ENCODE measurements at regions not wholly inside any gene's neighbourhood (a gene's known extent, or its start where the extent isn't known, plus 50 kb on each side); places are given as distances from the start of the nearest gene placed in this dataset.
"Not testable (repeated sequence)": the region's sequence is repeated elsewhere in the genome, so short reads cannot be mapped to it uniquely, and the experiment has no call there.

DNA sequence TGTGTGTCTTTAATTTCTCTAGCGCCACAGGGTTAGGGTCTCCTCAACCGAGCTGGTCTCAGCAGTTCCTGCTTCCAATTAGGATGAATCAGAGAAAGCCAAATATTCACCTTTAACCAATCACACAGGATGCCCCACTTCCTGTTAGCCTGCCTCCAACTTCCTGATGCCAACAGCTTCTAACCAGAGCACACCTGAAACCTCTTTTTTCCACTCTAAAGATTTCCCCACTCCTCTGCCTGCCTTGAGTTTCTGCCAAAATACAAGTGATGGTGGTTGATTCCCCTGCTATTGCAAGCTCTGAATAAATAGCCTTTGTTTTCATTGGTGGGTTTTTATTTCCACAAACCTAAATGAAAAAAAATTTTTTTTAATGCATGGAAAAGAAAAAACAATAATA is 144.7 kb upstream of the UST start:
- DNase-seq (ENCODE audit: low spot score) = no peak

DNA sequence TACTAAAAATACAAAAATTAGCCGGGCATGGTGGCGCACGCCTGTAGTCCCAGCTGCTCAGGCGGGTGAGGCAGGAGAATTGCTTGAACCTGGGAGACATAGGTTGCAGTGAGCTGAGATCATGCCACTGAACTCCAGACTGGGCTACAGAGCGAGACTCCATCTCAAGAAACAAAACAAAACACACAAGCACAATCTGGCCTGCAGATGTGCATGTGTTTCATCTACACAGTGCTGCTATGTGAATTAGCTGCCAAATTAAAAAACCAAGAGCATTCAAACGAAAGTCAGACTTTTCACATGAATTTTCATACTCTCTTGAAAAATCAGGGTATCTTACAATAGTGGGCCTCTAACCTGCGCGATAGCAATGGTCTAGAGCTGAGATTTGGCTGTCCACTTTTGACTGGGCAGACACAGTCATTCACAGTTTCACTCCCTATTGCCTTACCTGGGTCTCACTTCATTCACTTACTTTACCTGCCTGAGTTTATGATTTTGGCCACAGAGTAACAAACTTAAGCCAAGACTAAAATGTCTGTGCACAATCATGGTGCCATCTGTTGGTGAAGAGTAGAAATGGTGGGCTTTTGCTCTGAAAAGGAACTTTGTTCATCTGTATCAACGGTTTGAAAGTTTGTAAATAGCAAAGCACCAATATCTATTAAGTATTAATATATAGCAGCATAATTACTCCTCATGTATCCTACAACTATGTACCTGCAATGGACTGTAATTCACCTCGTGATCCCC is 138.5 kb upstream of the UST start:
- peak; percentile 38 for DNase-seq (ENCODE audit: low spot score)

DNA sequence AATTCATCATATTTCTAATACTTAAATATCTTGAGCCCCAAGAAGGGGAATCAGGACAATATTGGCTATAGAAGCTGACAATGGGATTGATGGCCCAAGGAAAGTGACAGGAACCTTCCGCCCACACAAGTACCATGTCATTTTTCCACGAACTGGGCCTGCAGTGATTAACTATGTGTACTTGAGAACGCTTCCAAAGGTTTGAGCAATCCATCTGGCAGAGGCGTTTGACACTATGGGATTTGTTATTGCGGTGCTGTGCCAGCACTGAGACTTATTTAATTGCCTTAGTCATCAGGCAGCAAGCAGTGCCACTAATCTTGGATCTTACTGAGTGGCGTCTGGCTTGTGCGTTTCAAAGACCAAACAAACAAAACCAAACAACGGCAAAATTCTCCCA is 135.6 kb upstream of the UST start:
- peak; percentile 39 for DNase-seq (ENCODE audit: low spot score)

DNA sequence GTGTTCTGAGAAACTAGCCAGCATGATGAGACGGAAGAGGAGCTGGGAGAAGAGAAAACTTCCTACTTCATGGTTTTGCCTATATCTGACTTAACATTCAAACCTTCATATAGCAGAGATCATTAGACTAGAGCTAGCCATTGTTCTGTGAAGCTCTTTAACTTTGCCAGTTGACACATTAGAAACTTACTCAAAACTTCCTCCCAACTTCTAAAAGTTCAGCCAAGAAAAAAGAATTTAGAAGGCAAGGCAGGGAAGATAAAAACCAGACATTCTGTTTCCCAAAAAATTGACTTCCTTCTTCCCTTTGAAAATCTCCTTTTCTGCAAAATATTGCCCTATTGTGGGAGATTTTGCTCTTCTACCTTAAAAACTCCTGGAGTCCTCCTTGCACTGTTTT is 134.8 kb upstream of the UST start:
- DNase-seq (ENCODE audit: low spot score) = no peak

DNA sequence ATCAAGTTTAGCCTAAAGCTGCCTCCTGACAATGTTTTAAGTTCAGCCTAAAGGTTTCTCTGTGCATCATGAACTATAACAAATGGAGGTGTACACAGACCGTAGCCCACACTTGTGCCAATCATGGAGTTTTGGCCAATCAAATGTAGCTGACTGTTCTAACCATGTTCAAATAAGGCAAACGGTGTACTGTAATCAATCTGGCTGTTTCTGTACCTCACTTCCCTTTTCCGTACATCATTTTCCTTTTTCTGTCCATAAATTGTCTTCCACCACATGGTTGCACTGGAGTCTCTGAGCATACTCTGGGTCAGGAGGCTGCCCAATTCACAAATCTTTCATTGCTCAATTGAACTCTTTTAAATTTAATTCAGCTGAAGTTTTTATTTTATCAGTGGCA is 132.2 kb upstream of the UST start:
- no peak for DNase-seq (ENCODE audit: low spot score)

DNA sequence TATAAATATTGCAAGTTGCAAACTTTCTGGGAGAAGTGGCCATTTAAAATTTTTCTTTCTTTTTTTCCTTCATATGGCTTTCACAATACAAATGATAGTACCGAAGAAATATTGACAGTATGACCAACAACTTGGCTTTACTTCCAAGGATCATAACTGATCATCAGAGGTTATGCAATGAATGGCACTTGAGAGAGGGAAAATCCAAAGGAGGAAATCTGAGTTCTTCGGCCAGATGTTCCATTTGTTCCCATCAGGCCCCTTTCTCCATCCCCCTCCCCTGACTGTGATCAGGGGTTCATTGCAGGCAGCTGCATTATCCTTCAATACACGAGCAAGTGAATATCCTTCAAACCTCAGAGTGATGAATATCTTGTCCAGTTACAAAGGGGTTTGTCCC is 130.0 kb upstream of the UST start:
- no peak for DNase-seq (ENCODE audit: low spot score)

DNA sequence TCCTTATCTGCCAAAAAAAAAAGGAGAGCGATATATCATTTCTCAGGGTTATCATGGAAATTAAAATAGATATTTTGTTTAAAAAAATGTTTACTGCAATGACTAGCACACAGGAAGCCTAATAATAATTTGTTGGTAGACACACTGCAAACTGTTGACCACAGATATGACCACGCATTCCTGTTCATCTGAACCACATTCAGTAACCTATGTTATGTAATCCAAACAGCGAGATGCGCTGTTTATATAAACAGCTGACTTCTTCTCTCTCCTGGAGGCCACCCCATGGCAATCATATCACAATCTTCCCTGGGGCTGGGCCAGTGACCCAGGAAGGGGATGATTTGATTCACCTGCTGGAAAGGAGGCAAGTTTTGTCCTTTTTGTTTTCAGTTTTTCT is 129.3 kb upstream of the UST start:
- DNase-seq (ENCODE audit: low spot score) = no peak

DNA sequence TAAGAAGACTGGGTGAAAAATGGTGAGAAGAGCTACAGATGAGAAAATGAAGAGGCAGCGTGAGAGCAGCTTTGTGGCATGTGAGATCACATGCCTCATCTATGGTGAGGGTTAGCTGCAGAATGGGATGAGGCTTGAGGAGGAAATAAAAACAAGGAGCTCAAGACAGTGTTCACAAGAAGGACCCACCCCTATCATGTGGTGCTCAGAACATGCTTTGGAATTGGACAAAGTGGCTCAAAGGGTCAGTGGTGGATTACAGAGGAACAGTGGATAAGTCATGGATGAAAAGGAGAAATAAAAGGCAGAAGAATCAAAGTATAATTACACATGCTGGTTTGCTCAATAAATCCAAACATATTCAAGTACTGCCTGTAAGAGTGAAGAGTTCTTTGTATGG is 126.9 kb upstream of the UST start:
- DNase-seq (ENCODE audit: low spot score) = no peak

DNA sequence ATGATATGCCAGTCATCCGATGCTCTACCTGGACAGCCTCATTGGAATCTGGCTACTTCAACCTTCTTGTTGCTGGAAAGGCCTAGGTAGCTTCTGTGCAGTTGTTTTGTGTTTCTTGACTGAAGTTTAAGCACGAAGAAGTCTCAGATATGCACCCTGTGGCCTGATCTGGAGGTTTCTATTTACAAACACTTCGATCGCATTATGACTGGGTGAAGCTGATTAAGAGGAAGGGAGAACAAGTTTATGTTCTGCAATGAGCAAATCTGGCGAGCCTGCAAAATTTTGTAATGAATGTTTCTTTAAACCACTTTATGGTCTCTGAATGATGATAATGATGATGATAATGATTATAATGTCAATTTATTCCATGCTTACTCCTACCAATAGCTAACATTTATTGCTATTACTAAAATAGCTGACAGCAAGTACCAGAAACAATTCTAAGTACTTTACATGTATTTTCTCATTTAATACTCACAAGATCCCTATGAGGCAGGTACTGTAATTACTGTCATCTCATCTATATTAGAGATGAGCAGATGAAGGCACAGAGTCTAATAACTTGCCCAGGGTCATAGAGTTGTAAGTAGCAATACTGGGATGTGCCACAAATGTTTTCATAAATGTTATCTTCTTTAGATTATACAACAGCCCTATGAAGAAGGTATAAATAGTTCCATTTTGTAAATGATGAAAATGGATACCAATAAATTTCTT is 126.1 kb upstream of the UST start:
- DNase-seq (ENCODE audit: low spot score) = no peak

DNA sequence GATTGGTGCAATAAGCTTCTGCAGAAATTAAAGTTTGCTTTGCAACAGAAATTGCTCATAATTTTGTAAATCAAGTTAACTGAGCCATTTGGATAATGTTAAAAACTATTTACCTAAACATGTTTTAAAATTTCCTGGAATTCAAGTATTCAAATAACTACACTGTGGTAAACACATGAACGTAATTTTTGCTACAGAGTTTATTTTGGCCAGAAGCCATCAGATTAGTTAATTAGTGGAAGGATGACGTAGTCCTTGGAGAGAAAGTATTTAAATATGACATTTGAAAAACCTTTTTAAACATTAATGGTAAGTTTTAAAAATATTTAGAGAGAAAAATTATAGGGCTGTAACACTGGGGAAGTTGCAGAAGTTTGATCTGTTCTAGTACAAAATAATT is 121.2 kb upstream of the UST start:
- no peak for DNase-seq (ENCODE audit: low spot score)

DNA sequence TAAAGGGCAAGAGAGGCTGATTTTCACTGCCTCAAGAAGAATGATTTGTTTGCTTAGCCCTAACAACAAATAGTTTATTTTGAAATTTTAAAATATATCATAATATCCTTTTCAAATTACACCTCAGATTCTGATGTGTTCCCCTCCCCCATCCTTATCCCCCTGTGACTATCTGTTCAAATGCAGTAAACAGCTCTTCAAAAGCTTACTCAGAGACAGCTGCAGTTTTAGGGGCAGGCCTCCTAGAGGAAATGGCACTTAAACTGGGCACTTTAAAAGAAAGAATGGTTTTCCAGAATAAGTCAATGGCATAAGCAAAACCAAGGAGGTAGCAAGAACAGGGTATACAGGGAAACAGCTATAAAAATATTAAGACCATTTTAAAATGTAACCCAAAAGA is 118.6 kb upstream of the UST start:
- DNase-seq (ENCODE audit: low spot score) = no peak

DNA sequence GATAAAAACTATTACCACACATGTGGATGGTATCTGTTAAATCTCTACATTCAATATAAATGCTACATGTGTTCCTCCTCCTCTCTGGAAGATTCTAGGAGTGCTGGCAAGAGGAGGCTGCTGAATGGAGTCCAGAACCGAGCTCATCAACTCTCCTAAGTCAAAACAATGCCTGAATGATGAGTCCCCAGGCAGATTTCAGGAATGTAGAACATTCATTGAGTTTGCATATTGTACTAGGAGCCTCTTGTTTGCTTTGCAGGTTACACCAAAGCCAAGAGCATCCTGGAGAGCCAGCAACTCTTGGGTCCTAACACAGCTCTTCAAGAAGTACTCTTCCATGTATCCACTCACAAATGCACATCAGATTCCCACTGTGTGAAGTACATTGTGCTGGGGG is 117.6 kb upstream of the UST start:
- no peak for DNase-seq (ENCODE audit: low spot score)

DNA sequence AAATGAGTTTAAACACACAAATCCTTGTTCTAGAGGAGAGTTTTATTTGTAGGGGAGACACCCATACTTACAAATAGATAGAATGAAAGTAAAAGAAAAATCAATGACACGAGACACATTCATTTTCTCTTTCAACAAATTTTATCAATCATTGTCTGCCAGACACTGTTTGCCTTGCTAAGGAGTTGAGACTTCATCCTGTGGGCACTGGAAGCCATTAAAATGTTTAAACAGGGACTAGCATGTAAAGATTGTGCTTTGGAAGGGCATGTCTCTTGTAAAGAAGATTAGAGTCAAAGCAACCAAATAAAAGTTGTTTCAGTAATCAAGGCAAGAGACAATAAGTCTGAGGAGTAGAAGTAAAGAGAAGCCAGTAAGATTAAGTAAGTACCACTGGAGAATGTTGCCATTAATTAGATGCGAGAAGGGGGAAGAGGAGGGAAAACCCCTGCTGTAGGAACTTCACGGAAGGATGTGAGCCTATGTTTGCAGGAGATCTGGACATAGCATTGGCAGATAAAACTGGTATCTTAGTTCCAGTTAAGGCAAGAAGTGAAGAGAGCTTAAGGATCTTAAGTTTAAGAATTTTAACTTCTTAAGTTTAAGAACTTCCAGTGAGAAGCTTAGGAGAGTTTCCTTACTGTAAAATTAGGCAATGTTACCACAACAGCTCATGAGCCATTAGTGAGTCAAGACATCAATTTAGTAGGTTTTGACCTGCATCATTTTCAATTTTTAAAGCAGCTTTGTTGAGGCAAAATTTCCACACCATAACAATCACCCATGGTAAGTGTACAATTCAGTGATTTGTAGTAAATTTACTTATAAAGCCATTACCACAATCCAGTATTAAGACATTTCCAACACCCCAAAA is 117.0 kb upstream of the UST start:
- no peak for DNase-seq (ENCODE audit: low spot score)

DNA sequence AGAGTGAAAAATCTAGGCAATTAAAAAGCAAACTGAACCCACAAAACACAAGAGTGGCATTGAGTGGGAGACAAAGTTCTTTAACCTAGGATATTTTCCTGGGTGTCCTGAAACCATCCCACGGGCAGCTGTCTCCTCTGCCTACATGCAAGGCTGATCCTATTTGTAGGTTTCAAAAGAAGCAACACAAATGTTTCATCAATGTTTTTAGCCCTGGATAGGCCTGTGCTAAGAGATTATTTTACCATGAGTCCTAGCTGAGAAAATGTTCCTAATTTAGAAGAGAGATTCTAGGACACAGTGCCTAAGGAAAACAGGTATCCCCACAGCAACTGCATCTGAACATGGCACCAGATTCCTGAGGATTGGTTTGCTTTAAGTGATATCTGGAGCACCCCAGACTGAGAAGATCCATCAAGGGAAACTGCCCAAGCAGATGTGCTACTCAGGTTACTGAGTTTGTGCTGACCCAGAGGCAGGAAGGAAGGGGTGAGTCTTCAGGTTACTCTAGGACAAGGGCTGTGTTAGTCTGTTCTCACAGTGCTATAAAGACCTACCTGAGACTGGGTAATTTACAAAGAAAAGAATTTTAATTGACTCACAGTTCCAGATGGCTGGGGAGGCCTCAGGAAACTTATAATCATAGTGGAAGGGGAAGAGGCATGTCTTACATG is 111.6 kb upstream of the UST start:
- DNase-seq (ENCODE audit: low spot score) = no peak

DNA sequence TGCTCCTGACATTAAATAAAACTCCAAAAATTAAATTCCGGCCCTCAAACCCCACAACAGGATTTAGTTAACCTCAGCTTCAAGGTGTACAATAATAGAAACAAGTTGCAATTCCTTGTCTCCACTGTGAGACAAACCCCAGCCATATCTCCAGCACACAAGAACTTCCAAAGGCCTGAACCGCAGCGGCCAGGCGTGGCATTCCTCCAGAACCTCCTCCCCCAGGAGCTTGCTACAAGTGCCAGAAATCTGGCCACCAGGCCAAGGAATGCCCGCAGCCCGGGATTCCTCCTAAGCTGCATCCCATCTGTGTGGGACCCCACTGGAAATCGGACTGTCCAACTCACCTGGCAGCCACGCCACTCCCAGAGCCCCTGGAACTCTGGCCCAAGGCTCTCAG is 105.0 kb upstream of the UST start:
- DNase-seq (ENCODE audit: low spot score) = not testable (repeated sequence)

DNA sequence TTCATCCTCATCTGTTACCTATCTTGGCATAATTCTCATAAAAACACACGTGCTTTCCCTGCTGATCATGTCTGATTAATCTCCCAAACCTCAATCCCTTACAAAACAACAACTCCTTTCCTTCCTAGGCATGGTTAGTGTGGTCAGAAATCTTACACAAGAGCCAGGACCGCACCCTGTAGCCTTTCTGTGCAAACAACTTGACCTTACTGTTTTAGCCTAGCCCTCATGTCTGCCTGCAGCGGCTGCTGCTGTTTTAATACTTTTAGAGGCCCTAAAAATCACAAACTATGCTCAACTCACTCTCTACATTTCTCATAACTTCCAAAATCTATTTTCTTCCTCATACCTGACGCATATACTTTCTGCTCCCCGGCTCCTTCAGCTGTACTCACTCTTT is 103.6 kb upstream of the UST start:
- DNase-seq (ENCODE audit: low spot score) = not testable (repeated sequence)

DNA sequence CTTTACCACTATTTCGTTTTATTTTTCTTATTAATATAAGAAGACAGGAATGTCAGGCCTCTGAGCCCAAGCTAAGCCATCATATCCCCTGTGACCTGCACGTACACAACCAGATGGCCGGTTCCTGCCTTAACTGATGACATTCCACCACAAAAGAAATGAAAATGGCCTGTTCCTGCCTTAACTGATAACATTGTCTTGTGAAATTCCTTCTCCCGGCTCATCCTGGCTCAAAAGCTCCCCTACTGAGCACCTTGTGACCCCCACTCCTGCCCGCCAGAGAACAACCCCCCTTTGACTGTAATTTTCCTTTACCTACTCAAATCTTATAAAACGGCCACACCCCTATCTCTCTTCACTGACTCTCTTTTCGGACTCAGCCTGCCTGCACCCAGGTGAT is 101.8 kb upstream of the UST start:
- not testable (repeated sequence) for DNase-seq (ENCODE audit: low spot score)

DNA sequence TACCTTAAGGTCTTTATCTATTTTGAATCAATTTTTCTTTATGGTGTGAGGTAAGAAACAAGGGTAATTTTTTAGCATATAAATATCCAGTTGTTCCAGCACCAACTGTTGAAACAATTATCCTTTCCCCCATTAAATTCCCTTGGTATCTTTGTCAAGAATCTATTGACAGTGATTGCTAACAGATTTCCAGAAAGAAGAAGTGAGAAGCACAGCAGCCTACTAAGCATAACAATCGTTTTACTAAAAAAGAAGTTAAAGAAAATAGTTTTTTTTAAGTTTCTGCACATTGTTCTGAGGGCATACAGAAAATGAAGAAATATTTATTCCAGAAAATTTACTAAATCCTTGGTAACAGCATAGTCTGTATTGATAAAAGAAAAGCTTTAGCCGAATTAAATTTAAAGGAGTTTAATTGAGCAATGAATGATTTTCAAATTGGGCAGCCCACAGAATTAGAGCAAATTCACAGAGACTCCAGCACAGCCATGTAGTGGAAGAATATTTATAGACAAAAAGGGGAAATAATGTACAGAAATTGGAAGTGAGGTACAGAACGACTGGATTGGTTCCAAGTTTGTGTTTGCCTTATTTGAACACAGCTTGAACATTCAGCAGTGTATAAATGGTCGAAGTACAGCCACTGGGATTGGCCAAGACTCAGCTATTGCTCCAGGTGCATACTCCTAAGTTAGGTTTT is 97.9 kb upstream of the UST start:
- DNase-seq (ENCODE audit: low spot score) = no peak

DNA sequence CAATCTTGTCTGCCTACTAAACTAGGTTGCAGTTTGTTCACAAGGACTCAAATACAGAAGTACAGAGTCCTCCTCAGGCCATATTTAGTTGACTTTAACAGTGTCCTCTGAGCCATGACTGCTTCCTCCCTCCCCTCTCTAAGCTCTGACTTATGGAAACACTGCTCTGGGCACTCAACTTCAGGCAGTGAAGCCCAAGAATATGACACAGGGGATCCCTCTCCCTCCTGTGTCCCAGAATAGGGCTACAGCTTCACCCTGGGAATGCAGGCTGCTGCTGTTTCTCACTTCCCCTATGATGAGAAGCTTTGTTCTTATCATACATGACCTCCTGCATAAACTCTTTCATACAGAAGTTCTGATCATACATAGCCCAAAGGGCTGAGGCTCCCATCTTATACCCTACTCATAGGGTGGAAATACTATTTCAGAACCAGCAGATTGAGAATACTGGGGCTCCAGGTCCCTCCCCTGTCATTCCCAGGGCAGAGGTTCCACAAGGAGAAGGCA is 97.3 kb upstream of the UST start:
- no peak for DNase-seq (ENCODE audit: low spot score)

DNA sequence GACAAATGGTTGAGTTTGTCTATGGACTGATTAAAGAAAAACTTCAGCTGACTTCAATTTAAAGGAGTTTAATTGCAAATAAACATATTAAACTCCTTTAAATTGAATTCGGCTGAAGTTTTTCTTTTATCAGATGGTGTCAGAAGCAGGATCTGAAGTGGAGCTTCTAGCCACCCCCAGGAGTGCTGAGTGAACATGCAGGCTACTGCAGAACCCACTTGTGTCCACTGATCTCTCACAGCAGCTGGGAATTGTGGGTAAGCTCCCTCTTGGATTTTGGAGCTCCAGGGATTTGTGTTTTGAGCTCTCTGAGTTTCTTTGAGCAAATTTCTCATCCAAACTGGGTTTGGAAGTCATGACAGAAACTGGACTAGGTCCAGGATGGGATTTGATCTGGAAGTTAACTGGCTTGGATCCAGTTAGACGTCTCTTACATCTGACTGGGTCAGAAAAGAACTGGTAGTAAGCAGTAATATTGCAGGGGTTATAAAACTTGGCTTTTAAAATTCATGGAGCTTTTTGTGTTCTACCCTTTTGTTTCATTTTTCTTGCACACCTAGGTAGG is 95.8 kb upstream of the UST start:
- DNase-seq (ENCODE audit: low spot score) = no peak

DNA sequence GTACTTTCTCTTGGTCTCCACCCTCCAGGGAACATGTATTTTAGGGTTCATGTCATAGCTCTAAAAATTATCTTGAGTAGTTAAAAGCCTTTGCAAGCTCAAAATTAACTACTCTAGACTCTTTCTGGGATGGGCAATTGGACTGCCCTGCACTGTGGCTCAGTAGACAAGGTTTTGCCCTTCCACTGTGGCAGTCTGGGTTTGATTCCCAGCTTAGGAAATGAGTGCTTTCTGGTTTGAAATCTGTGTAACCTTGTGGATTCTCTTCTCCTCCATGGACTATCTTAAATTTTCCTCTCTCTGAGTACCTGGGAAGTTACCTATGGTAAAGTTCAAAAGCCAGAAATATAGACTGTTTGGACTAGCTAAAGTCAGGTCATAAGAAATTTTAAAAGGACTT is 94.6 kb upstream of the UST start:
- no peak for DNase-seq (ENCODE audit: low spot score)
